OCI-LY1 (cell line): ENCODE measurements at regions not wholly inside any gene's neighbourhood (a gene's known extent, or its start where the extent isn't known, plus 50 kb on each side); places are given as distances from the start of the nearest gene placed in this dataset.

Experiments used
- EZH2 ChIP-seq: fragments of 200-600 bp; sonication (generic), shearing (Covaris generic); IDR thresholded peaks from 2 replicates; pipeline ENCODE4 v1.8.0; 2017; ENCODE audit warnings: borderline replicate concordance, mixed run types, mild to moderate bottlenecking, antibody characterized with exemption, low read length, moderate library complexity, mixed read lengths
- TF ChIP-seq, protein P1 (sequence below): fragments of 200-600 bp; sonication (generic), shearing (Covaris generic); IDR thresholded peaks from 2 replicates; pipeline ENCODE4 v1.5.1; 2017; ENCODE audit warnings: mild to moderate bottlenecking, antibody characterized with exemption, low read length, moderate library complexity, mixed read lengths

DNA sequence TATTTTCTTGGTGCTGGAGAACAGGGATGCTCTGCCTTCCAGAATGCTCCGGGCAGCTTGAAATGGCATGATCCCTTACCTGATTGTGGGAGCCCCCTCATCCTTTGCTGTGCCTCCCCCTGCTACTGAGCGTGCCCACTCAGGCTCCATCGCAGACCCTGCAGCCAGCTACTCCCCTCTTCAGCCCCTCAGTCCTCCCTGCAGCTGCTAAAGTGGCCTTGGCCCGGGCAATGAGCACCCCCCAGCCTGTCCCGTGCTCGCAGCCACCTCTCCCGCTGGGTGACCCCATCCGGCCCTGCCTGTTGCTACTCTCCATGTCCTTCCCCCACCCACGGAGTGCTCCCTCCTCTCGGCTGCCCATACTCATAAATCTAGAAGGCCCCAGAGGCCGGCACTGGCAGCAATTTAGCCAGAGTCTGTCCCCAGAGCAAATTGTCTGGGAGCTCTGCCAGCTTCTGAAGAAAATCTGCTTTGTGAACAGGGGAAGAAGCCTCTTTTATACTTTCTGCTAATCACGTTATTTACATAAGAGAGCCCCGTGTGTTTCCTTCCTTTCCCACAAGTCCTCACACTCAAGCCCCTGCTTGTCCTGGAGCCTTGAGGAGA is 143.7 kb upstream of the FRMD6 start:
- TF ChIP-seq, protein P1, sequence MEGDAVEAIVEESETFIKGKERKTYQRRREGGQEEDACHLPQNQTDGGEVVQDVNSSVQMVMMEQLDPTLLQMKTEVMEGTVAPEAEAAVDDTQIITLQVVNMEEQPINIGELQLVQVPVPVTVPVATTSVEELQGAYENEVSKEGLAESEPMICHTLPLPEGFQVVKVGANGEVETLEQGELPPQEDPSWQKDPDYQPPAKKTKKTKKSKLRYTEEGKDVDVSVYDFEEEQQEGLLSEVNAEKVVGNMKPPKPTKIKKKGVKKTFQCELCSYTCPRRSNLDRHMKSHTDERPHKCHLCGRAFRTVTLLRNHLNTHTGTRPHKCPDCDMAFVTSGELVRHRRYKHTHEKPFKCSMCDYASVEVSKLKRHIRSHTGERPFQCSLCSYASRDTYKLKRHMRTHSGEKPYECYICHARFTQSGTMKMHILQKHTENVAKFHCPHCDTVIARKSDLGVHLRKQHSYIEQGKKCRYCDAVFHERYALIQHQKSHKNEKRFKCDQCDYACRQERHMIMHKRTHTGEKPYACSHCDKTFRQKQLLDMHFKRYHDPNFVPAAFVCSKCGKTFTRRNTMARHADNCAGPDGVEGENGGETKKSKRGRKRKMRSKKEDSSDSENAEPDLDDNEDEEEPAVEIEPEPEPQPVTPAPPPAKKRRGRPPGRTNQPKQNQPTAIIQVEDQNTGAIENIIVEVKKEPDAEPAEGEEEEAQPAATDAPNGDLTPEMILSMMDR, result no peak
- TF ChIP-seq EZH2, result no peak
